ENCODE measurements at regions not wholly inside any gene's neighbourhood (a gene's known extent, or its start where the extent isn't known, plus 50 kb on each side); places are given as distances from the start of the nearest gene placed in this dataset.

- no peak for DNase-seq
Observed at GRCh38 chr16:79543219-79543618, 57.3 kb downstream of the MAF start.

- DNase-seq: no peak
Observed at GRCh38 chr16:79542237-79542774, 58.2 kb downstream of the MAF start.

GRCh38 chr16:79540825-79541595 is 59.5 kb downstream of the MAF start:
- no peak for DNase-seq

DNA sequence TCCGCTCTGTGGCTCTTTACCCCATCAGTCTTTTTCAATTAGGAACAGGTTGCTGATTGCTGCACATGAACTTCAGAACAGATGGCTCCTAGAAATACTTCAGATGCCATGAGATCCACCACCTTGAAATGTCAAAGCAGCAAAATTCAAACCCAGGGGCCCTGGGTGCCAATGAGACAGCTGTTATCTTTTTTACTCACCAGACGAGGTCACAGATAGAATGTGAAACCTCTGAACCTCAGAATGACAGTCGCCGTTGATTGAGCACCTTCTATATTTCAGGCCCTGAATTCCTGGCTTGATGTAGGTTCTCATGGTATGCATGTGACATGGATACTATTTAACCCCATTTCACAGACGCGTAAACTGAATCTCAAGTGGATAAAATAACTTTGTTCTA is 63.0 kb downstream of the MAF start:
- DNase-seq: no peak

- no peak for DNase-seq
Observed at GRCh38 chr16:79536958-79537357, 63.6 kb downstream of the MAF start.

- no peak for DNase-seq
Observed at GRCh38 chr16:79535130-79535529, 65.4 kb downstream of the MAF start.

DNA sequence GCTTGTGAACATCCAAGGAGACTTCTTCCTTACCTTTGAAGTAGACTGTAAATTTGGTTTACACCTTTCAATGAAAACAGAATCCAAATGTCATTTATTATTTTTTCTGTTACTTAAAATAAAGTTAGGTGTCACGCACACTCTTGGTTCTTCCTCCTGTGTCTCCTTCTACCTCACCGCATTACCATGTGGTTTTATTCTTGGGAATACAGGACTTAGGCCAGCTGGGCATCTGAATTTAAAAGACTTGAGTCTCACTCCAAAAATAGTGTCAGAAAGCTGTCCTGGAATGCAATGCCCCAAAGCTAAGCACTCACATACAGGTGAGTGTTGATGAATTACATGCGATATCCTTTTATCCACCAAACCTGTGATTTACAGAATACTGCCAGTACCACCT is 66.4 kb downstream of the MAF start:
- DNase-seq: no peak

- DNase-seq: no peak
Observed at GRCh38 chr16:79533292-79533691, 67.2 kb downstream of the MAF start.

GRCh38 chr16:79532785-79533184 is 67.8 kb downstream of the MAF start:
- no peak for DNase-seq

DNA sequence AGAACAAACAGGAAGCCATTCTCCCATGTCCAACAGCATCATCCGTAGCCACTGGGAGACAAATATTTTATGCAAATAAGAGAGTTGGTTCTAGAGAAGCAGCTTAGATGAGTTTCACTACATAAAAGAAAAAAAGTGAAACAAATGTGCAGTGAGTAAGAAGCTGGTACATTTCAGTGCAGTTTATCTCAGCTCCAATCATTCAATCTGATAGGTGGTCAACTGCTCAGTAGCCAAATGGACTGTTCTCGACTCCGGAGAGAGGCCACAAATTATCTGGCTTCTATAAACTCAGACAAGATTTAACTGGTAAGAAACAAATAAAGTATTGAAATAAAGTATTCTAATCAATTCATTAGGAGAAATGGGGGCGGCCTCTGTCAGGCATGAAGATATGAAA is 68.3 kb downstream of the MAF start:
- no peak for DNase-seq

DNA sequence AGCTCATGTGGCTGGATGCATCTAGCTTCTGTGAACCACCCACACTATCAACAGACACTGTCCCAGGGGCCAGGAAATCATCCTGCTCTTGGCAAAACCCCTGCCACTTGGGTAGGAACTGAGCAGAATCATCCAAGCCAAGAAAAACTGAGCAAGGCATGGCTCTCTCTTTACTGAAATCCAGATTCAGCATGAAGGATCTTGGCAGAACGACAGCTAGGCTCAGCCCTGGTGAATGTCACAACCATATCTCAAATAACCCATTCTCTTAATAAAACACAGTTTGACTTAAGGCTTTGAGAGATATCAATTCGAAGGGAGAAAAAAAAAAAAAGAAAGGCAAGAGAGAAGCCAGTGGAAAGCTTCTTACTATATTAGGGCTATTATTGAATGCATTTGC is 72.2 kb downstream of the MAF start:
- DNase-seq: no peak

- no peak for DNase-seq
Observed at GRCh38 chr16:79523971-79524370, 76.6 kb downstream of the MAF start.

DNA sequence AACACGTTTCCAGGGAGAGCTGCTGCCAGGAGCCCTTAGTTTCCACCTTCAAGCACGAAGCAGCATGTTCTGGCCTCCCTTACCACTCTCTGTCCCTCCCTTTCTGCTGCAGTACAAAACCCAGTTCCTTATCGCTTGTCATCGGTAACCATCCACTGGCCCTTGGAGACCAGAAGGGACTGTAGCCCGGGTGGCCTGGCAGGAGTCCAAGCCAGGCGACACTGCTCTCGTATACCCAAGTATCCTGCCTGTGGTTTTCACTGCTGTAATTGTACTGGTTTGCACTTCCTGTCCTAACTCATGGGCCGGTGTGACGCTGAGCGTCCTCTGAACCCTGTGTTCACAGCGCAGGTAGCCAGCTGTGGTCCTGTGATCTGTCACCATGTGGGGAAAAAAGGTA is 81.1 kb downstream of the MAF start:
- no peak for DNase-seq

DNA sequence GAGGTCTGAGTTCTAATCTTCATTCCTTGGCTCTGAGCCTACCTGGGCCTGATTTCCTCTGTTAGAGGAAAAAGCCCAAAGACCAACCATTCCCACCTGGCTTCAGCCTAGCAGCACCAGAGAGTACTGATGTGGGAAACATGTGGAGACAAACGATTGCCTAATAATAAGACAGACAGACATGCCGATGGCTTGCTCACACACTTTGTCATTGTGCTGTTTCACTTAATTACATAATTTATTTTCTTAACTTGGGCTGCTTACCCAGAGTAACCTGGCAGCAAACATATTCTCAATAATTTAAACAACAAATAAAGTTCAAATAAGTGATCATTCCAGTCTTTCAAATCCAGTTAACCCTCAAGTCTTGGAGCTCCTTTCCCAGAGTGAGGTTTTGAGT is 83.4 kb downstream of the MAF start:
- DNase-seq: no peak

DNA sequence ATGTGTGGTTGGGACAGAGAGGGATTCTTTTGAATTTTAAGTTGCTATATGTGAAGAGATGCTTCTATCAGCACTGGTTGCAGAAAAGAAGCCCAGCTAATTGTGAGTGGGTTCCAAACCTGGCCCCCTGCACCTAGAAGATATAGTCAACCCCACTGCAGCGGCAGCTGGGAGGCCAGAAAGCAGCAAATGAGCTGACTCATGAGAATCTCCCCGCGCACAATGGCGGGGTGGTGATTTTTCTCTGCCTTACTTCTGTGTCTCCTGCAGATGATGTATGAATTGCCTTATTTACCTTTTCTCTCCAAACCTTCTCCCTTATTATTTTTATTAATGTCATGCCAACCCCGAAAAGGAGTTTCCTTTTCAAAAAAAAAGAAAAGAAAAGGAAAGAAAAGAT is 89.7 kb downstream of the MAF start:
- DNase-seq: no peak

DNA sequence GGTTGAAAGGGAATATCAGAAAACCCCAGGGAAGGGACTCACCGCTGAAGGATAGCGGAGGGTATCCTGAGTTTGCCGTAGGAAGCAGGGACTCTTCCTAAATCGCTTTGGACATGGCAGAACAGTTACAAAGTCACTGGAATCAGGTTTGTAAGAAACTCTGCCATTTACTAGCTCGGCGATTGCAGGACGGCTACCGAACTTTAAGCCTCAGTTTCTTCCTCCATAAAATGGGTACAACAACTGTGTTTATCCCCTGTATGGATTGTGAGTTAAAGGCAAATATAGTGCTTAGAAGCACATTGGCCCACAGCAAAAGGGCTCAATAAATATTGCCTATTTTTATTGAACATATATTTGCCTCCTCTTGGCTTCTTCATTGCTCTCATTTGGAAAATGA is 90.6 kb downstream of the MAF start:
- DNase-seq: no peak

GRCh38 chr16:79509211-79509631 is 91.3 kb downstream of the MAF start:
- no peak for DNase-seq

DNA sequence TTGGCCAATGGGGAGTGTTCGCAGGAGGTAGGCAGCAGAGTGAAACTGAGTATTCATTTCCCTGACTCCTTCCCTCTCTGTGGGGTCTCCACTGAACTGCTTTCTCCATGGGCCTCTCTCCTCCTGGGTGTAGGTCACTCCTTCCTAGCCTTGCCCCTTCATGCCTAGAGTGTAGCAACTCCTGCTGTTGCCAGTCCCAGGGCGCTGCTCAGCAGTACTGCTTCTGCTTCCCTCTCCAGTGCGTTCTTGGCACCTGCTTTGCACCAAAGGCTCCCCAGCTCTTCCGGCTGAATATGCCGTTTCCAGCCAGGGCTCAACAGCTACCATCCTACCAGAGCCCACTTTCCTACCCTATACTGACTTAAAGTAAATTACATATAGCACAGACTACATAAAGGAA is 92.2 kb downstream of the MAF start:
- DNase-seq: no peak

GRCh38 chr16:79505344-79505743 is 95.2 kb downstream of the MAF start:
- no peak for DNase-seq

DNA sequence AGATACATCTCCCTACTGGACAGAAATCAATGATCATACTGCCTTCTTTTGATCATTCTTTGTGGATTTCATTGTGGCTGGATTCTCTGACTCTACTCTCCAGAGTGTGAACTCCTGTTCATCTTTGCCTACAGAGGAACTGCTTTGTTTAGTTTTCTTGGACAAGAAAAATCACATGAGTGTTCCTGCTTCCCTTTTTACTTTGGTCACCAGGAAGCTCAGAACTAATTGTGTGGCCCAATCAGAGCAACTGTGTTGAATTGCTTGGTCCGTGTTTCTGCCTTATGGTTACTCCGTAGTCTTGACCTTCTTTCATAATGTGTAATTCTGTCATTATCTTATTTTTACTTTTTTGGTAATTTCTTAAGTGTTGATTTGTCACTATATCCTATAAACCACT is 97.0 kb downstream of the MAF start:
- no peak for DNase-seq

- DNase-seq: no peak
Observed at GRCh38 chr16:79501446-79501845, 99.1 kb downstream of the MAF start.

GRCh38 chr16:79500866-79501265 is 99.7 kb downstream of the MAF start:
- DNase-seq: no peak

- no peak for DNase-seq
Observed at GRCh38 chr16:79500286-79500685, 100.3 kb downstream of the MAF start.

- no peak for DNase-seq
Observed at GRCh38 chr16:79498928-79499327, 101.6 kb downstream of the MAF start.
